ENCODE measurements at regions not wholly inside any gene's neighbourhood (a gene's known extent, or its start where the extent isn't known, plus 50 kb on each side); places are given as distances from the start of the nearest gene placed in this dataset.

DNA sequence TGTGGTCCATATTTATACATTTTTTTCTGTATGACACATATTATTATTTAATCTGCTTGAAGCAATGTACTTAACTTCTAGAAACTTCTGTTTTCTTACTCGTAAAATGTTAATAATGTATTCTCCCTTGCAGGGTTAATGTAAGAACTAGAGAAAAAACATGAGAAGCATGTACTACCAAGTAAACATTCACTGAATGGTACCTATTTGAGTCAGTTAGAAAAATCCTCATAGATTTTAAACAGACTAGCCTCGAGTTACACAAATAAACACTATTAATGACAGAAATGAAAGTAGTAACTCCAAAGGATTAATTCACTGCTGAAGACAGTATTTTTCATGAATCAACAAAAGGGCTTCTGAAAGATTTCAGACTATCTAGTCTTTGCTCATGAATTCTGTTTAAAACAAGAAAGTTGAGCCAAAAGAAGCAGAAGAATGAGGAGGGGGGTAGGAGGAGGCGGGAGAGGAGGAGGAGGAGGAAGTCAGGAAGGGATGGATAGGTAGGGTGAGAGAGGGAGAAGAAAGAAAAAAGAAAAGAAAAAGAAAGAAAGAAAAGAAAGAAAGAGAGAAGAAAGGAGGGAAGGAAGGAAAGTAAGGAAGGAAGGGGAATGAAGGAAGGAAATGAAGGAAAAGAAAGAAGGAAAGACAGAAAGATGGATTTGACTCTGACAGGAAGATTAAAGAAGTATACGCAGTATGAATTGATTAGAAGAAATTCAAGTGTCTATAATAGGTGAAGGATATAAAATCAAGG, 68.2 kb upstream of the CCDC91 start:
- TF ChIP-seq EZH2phosphoT487 (IDR thresholded peaks at IDR 0.05; ENCODE audit: borderline replicate concordance) (no peak), POLR2AphosphoS5 (IDR thresholded peaks at IDR 0.05; ENCODE audit: low read depth, low read length) (no peak), ZNF274 (IDR thresholded peaks at IDR 0.05; ENCODE audit: low read depth, low read length) (no peak)
- TF ChIP-seq, protein P1, sequence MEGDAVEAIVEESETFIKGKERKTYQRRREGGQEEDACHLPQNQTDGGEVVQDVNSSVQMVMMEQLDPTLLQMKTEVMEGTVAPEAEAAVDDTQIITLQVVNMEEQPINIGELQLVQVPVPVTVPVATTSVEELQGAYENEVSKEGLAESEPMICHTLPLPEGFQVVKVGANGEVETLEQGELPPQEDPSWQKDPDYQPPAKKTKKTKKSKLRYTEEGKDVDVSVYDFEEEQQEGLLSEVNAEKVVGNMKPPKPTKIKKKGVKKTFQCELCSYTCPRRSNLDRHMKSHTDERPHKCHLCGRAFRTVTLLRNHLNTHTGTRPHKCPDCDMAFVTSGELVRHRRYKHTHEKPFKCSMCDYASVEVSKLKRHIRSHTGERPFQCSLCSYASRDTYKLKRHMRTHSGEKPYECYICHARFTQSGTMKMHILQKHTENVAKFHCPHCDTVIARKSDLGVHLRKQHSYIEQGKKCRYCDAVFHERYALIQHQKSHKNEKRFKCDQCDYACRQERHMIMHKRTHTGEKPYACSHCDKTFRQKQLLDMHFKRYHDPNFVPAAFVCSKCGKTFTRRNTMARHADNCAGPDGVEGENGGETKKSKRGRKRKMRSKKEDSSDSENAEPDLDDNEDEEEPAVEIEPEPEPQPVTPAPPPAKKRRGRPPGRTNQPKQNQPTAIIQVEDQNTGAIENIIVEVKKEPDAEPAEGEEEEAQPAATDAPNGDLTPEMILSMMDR (IDR thresholded peaks at IDR 0.05 in 2 of 3, conservative IDR thresholded peaks at IDR 0.05 in 1 of 3; ENCODE audit: borderline replicate concordance in 1 of 3, insufficient read depth in 1 of 3, low read depth in 2 of 3, low read length in 2 of 3) = no peak

All from HCT116 (cell line).